DND-41 (cell line): ENCODE measurements at regions not wholly inside any gene's neighbourhood (a gene's known extent, or its start where the extent isn't known, plus 50 kb on each side); places are given as distances from the start of the nearest gene placed in this dataset.

Experiments
- EZH2 ChIP-seq: IDR thresholded peaks from 3 replicates; pipeline ENCODE4 v1.6.1; 2012; ENCODE audit warnings: borderline replicate concordance, low read depth, mild to moderate bottlenecking, moderate library complexity, low read length, inconsistent platforms; ENCODE audit not compliant: severe bottlenecking
- TF ChIP-seq, protein P1 (sequence below): IDR thresholded peaks from 2 replicates; pipeline ENCODE4 v1.5.1; 2012; ENCODE audit warnings: borderline replicate concordance, low read length, moderate library complexity, mild to moderate bottlenecking; ENCODE audit not compliant: poor library complexity, severe bottlenecking; ENCODE audit errors: extremely low read depth

DNA sequence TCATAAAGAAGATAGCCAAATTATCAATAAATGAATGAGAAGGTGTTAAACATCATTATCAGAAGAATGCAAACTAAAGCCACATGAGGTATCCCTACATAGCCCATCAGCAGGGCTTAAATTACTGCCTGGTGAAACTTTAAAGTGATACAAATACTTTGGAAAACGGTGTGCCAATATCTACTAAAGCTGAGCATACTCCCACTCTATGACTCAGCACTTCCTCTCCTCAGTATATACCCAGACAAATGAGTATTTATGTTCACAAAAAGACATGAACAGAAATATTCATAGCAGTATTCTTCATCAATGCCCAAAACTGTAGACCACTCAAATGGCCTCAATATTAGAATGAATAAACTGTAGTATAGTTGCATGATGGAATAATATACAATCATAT is 284.6 kb upstream of the ZC3H12C start:
- TF ChIP-seq, protein P1, sequence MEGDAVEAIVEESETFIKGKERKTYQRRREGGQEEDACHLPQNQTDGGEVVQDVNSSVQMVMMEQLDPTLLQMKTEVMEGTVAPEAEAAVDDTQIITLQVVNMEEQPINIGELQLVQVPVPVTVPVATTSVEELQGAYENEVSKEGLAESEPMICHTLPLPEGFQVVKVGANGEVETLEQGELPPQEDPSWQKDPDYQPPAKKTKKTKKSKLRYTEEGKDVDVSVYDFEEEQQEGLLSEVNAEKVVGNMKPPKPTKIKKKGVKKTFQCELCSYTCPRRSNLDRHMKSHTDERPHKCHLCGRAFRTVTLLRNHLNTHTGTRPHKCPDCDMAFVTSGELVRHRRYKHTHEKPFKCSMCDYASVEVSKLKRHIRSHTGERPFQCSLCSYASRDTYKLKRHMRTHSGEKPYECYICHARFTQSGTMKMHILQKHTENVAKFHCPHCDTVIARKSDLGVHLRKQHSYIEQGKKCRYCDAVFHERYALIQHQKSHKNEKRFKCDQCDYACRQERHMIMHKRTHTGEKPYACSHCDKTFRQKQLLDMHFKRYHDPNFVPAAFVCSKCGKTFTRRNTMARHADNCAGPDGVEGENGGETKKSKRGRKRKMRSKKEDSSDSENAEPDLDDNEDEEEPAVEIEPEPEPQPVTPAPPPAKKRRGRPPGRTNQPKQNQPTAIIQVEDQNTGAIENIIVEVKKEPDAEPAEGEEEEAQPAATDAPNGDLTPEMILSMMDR, result no peak
- TF ChIP-seq EZH2, result no peak
